ENCODE measurements at regions not wholly inside any gene's neighbourhood (a gene's known extent, or its start where the extent isn't known, plus 50 kb on each side); places are given as distances from the start of the nearest gene placed in this dataset.
"Not testable (repeated sequence)": the region's sequence is repeated elsewhere in the genome, so short reads cannot be mapped to it uniquely, and the experiment has no call there.

GRCh38 chr2:210961249-210961648 is 404.9 kb downstream of the CPS1 start:
- DNase-seq (ENCODE audit: low spot score): no peak

DNA sequence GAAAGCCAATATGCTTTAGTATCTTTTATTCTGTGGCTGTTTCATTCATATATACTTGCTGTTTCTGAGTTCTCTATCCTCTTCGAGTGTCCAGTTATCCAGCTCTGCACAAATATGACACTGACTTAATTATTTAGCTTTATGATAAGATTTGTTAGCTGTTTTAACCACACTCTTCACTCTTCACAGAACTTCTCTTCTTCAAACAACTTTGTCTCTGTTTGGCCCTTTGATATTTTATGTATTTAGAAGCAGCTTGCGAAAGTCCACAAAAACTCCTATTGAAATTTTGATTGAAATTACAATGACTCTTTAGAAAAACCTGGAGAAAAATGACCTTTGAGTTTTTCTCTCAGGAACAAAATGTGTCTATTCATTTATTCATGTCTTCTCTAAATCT is 407.0 kb downstream of the CPS1 start:
- no peak for DNase-seq (ENCODE audit: low spot score)

DNA sequence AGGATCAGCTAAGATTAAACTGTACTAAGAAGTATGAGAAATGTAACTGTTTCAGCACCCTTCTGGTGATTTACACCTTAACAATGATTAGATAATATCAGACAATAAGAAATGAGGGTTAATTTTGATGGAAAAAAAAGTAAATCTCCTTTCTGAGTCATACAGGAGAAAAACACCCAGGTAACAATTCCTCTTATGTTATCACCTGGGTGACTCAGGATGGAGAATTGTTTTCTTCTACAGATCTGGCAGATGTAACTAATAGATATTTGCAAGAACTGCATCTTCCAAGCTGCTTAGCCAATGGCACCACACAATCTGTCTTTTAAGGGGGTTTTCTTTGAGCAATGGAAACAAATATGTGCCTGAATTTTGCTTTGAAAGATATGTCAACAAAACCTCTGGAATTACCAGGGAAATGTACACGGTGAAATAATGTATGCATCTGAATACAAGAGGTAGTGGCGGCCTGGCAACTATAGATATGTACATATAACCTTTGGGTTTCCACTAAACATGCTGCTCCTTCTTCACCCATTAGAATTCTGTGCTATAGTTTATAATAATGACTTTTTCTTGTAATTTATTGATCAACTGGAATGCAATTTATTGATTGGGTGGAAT is 407.9 kb downstream of the CPS1 start:
- no peak for DNase-seq (ENCODE audit: low spot score)

DNA sequence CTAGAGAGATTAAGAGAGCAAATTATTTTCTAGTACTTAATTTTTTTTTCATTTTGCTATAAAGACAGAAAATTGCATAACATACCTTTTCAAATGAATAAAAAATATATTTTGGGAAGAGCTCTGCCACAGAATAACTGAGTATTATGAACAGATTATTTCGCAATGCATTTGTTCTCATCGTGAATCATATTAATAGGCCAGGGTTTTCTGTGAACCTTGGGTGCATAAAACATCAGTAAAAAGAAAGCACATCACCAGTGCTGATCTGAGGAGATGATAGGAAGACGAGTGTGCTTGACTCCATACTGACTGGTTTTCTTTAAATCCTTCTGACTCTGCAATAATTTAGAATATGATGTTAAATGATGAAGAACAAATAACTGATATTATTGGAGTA is 409.1 kb downstream of the CPS1 start:
- DNase-seq (ENCODE audit: low spot score): no peak

GRCh38 chr2:210966330-210966729 is 409.9 kb downstream of the CPS1 start:
- no peak for DNase-seq (ENCODE audit: low spot score)

DNA sequence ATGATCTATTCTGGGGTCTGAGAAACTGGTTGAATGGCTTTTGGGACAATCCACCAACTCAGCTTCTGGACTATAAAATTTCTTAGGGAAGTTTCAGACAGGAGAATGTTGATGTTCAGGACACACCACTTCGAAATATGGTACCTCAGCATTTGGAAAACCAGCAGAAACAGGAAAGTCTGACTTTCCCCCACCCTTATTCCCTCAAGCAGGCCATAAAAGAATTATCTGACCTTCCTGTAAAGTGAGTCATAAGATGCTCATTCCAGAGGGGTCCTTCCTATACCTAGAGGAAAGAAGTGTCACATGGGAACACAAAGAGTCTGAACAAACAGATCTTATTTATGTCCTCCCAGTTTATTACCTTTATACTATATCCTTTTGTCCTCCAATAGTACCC is 415.0 kb downstream of the CPS1 start:
- no peak for DNase-seq (ENCODE audit: low spot score)

- DNase-seq (ENCODE audit: low spot score): not testable (repeated sequence)
Measured at GRCh38 chr2:210986806-210987205, 430.4 kb downstream of the CPS1 start.

- no peak for DNase-seq (ENCODE audit: low spot score)
Measured at GRCh38 chr2:210991107-210991506, 434.7 kb downstream of the CPS1 start.

- DNase-seq (ENCODE audit: low spot score): no peak
Measured at GRCh38 chr2:210994104-210994503, 437.7 kb downstream of the CPS1 start.

DNA sequence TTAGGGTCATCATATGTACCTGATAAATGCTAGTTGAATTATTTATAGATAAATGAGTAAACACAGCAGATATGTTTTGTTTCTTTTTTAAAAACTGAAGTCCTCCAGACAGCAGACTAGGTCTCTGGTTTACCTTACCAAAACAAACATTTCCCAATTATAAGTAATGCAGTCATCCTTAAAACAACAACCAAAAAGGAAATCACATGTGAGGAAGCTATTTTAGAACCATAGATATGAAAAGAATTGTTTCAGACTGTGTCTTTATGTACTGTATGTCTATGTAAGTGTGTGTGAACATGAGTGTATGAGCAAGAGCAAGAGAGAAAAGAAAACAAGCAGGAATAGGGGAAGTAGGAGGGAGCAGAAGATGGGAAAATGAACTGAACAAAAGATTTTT is 441.0 kb downstream of the CPS1 start:
- DNase-seq (ENCODE audit: low spot score): no peak

- no peak for DNase-seq (ENCODE audit: low spot score)
Measured at GRCh38 chr2:210998334-210998733, 441.9 kb downstream of the CPS1 start.

GRCh38 chr2:211014376-211014775 is 458.0 kb downstream of the CPS1 start:
- DNase-seq (ENCODE audit: low spot score): no peak

DNA sequence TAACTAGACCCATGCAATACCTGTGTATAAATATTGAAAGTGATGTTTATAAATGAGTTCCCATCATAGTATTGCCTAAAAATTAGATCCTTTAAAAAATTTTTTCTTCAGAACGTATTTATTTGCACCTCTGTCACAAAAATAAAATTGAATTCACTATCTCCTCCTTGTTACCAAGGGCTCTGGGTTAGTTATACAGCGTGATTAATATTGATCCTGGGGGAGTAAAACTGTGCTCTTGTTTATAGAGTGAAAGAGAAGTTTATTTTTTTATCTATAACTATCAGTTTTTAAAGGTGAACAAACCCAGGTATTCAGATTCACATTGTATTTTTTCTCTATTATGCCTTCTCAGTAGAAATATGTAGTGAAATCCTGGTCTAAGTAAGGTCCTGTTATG is 458.5 kb downstream of the CPS1 start:
- no peak for DNase-seq (ENCODE audit: low spot score)

- DNase-seq (ENCODE audit: low spot score): not testable (repeated sequence)
Measured at GRCh38 chr2:211025089-211025488, 468.7 kb downstream of the CPS1 start.

GRCh38 chr2:211026109-211026508 is 469.7 kb downstream of the CPS1 start:
- no peak for DNase-seq (ENCODE audit: low spot score)

DNA sequence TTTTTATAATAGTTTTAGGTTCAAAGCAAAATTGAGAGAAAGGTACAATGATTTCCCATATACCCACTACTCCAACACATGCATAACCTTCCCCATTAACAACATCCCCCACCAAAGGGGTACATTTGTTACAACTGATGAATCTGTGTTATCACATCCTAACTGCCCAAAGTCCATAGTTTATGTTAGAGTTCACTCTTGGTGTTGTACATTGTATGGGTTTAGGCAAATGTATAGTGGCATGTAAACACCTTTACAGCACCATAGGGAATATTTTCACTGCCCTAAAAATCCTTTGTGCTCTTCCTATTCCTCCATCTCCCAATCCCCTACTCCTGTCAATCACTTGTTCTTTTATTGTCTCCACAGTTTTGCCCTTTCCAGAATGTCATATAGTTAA is 471.6 kb downstream of the CPS1 start:
- DNase-seq (ENCODE audit: low spot score): no peak

GRCh38 chr2:211033765-211034164 is 477.4 kb downstream of the CPS1 start:
- DNase-seq (ENCODE audit: low spot score): no peak

- DNase-seq (ENCODE audit: low spot score): no peak
Measured at GRCh38 chr2:211035548-211036185, 479.3 kb downstream of the CPS1 start.

GRCh38 chr2:211045025-211045424 is 488.6 kb downstream of the CPS1 start:
- no peak for DNase-seq (ENCODE audit: low spot score)

DNA sequence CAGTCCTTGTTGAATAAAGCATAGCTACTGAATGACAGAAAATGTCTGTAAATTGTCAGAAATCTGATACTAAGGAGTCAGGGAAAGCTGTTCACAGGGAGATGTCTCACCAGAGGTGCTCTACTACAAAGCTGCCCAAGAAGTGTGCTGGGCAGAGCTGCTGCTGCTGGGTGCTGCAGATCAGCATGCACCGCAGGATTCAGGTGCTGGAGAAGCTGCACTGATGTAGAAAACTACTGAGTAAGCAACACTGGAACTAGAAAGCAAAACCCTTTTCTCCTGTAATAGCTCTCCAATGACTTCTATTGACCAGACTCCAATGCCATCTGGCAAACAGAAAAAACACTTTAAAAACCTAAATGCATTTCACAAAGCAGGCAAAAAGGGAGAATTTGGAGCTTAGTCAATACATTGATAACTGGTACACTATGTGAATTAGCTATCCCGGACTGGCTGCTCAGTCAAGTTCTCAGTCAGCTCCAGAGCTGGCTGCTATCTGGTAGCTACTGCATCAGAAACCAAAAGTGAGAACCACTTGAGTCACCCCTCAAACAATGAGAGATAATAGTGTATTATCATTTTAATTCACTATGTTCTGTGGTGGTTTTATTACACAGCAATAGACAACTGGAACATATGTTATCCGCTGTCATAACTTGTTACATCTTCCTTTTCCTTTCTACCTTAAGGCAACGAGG is 493.1 kb downstream of the CPS1 start:
- DNase-seq (ENCODE audit: low spot score): no peak

GRCh38 chr2:211055438-211055837 is 499.0 kb downstream of the CPS1 start:
- DNase-seq (ENCODE audit: low spot score): no peak

- no peak for DNase-seq (ENCODE audit: low spot score)
Measured at GRCh38 chr2:211061612-211062296, 505.4 kb downstream of the CPS1 start.

GRCh38 chr2:211062297-211062612 is 505.9 kb downstream of the CPS1 start:
- DNase-seq (ENCODE audit: low spot score): no peak
